ENCODE measurements at regions not wholly inside any gene's neighbourhood (a gene's known extent, or its start where the extent isn't known, plus 50 kb on each side); places are given as distances from the start of the nearest gene placed in this dataset.
"Not testable (repeated sequence)": the region's sequence is repeated elsewhere in the genome, so short reads cannot be mapped to it uniquely, and the experiment has no call there.

DNA sequence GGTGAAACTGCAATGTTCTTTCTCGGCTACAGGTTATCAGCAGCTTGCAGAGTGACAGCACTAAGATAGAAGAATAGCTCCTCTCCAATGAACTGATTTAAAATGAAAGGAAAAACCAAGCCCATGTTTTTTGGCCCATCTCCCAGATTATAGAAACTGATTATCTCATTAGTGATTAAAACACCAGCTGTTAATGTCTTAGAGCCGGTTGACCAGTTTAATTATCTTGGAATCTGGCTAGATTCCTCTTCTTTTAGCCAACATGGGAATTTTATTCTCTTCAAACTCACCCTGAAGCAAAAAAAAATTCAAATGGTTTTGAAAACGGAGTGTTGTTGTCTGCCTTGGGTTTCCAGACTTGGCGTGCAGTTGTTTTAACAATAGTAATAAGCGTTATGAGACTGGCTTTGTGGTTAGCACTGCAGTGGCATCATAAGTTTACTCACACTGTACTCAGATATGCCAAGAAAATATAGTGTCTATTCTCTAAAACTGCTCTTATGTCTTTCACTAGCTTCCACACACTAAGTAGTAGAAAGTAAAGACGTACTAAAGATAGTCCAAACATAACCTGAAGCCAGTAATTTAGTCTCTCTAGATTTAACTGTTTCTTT, 665.3 kb downstream of the STK39 start:
- DNase-seq (ENCODE audit: low read depth): no peak

DNA sequence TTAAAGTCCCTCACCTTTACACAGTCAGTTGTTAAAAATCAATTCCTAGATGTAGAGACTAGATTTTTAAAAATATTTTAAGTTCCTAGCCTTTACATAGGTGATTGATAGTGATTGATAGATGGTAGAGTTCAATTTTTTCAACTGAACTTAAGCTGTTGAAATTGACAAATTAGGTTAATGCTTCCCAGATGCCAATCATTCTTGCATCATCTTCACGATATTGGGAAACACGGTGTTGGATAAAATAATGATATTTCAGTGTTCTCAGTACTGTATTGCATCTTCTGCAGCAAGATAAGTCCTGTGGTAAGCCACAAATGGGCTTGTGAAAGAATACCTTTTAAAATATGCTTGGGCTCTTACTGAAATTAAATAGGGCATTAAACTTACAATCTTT, 667.6 kb downstream of the STK39 start:
- no peak for DNase-seq (ENCODE audit: low read depth)
- H3K4me3 ChIP-seq (ENCODE audit: low read length): no peak overlapping the region
- no peak for TF ChIP-seq CTCF (conservative IDR thresholded peaks at IDR 0.05; ENCODE audit: low read length)

More for the DNA sequence above, 665.3 kb downstream of the STK39 start:
- H3K4me3 ChIP-seq (ENCODE audit: low read length): no peak overlapping the region
- no peak for TF ChIP-seq CTCF (conservative IDR thresholded peaks at IDR 0.05; ENCODE audit: low read length)

- no peak overlapping the region for H3K4me3 ChIP-seq (ENCODE audit: low read length)
- DNase-seq (ENCODE audit: low read depth): no peak
- TF ChIP-seq CTCF (conservative IDR thresholded peaks at IDR 0.05; ENCODE audit: low read length): no peak
These were observed 672.1 kb downstream of the STK39 start for GRCh38 chr2:167575276-167575675.

GRCh38 chr2:167572883-167573619, 674.3 kb downstream of the STK39 start:
- no peak overlapping the region for H3K4me3 ChIP-seq (ENCODE audit: low read length)
- DNase-seq (ENCODE audit: low read depth): no peak
- no peak for TF ChIP-seq CTCF (conservative IDR thresholded peaks at IDR 0.05; ENCODE audit: low read length)

DNA sequence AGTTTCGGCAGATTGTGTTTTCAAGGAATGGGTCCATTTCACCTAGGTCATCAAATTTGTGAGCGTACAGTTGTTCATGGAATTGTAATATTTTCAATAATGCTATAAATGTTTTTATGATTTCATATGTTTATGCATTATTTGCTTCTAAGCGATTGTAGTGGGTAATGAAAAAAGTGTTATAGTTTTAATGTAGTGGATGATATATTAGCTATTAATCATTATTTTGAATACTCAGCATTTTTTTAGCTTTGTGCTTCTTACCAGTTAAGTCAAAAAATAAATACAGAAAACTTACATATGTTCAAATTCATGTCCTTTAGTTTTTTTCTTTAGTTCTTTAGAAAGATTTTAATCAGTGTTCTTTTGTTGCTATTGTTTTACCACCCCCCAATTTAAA, 677.0 kb downstream of the STK39 start:
- TF ChIP-seq CTCF (conservative IDR thresholded peaks at IDR 0.05; ENCODE audit: low read length): no peak
- no peak overlapping the region for H3K4me3 ChIP-seq (ENCODE audit: low read length)
- DNase-seq (ENCODE audit: low read depth): no peak

DNA sequence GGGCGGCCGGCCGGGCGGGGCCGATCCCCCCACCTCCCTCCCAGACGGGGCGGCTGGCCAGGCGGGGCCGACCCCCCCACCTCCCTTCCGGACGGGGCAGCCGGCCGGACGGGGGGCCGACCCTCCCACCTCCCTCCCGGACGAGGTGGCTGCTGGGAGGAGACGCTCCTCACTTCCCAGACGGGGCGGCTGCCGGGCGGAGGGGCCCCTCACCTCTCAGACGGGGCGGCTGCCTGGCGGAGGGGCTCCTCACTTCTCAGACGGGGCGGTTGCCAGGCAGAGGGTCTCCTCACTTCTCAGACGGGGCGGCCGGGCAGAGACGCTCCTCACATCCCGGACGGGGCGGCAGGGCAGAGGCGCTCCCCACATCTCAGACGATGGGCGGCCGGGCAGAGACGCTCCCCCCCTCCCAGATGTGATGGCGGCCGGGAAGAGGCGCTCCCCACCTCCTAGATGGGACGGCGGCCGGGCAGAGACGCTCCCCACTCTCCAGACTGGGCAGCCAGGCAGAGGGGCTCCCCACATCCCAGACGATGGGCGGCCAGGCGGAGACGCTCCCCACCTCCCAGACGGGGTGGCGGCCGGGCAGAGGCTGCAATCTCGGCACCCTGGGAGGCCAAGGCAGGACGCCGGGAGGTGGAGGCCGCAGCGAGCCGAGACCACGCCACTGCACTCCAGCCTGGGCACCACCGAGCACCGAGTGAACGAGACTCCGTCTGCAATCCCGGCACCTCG, 675.8 kb downstream of the XIRP2 start:
- not testable (repeated sequence) for H3K4me3 ChIP-seq (ENCODE audit: low read length); DNase-seq (ENCODE audit: low read depth)

- DNase-seq (ENCODE audit: low read depth); H3K4me3 ChIP-seq (ENCODE audit: low read length): not testable (repeated sequence)
These were observed 670.2 kb downstream of the XIRP2 start for GRCh38 chr2:167558272-167558991.

All from AG10803 (cell line).